RPMI8226 (cell line): ENCODE measurements at regions not wholly inside any gene's neighbourhood (a gene's known extent, or its start where the extent isn't known, plus 50 kb on each side); places are given as distances from the start of the nearest gene placed in this dataset.
"Not testable (repeated sequence)": the region's sequence is repeated elsewhere in the genome, so short reads cannot be mapped to it uniquely, and the experiment has no call there.

Experiments used
- DNase-seq: peaks from one replicate; pipeline ENCODE4 v3.0.0-alpha.2; 2015

- peak; percentile 26 for DNase-seq
Observed at GRCh38 chr1:146710838-146711521, 227.1 kb upstream of the NBPF12 start.

GRCh38 chr1:146709302-146709701 lies 228.8 kb upstream of the NBPF12 start:
- DNase-seq = not testable (repeated sequence)

- not testable (repeated sequence) for DNase-seq
Observed at GRCh38 chr1:146704162-146704724, 233.9 kb upstream of the NBPF12 start.

GRCh38 chr1:146701320-146701719 lies 236.8 kb upstream of the NBPF12 start:
- DNase-seq = not testable (repeated sequence)

- DNase-seq = not testable (repeated sequence)
Observed at GRCh38 chr1:146695388-146695787, 242.7 kb upstream of the NBPF12 start.

GRCh38 chr1:146691798-146692197 lies 246.3 kb upstream of the NBPF12 start:
- not testable (repeated sequence) for DNase-seq

GRCh38 chr1:146688893-146689292 lies 249.2 kb upstream of the NBPF12 start:
- DNase-seq = not testable (repeated sequence)

- DNase-seq = not testable (repeated sequence)
Observed at GRCh38 chr1:146686777-146687366, 251.3 kb upstream of the NBPF12 start.

GRCh38 chr1:146683126-146683429 lies 255.0 kb upstream of the NBPF12 start:
- not testable (repeated sequence) for DNase-seq

GRCh38 chr1:146682227-146683125 lies 255.6 kb upstream of the NBPF12 start:
- not testable (repeated sequence) for DNase-seq

GRCh38 chr1:146673729-146674299 lies 264.3 kb upstream of the NBPF12 start:
- not testable (repeated sequence) for DNase-seq

- DNase-seq = not testable (repeated sequence)
Observed at GRCh38 chr1:146672608-146673007, 265.5 kb upstream of the NBPF12 start.

GRCh38 chr1:146671588-146671987 lies 266.5 kb upstream of the NBPF12 start:
- DNase-seq = not testable (repeated sequence)

GRCh38 chr1:146670832-146671566 lies 267.1 kb upstream of the NBPF12 start:
- DNase-seq = not testable (repeated sequence)

- not testable (repeated sequence) for DNase-seq
Observed at GRCh38 chr1:146666275-146666674, 271.8 kb upstream of the NBPF12 start.

GRCh38 chr1:146660242-146660641 lies 277.9 kb upstream of the NBPF12 start:
- not testable (repeated sequence) for DNase-seq

- DNase-seq = not testable (repeated sequence)
Observed at GRCh38 chr1:146656356-146657060, 281.6 kb upstream of the NBPF12 start.

GRCh38 chr1:146654763-146655162 lies 283.4 kb upstream of the NBPF12 start:
- not testable (repeated sequence) for DNase-seq

- not testable (repeated sequence) for DNase-seq
Observed at GRCh38 chr1:146645978-146646604, 292.0 kb upstream of the NBPF12 start.

GRCh38 chr1:146641534-146641933 lies 296.6 kb upstream of the NBPF12 start:
- DNase-seq = not testable (repeated sequence)

- DNase-seq = peak; percentile 75
Observed at GRCh38 chr1:146640671-146641070, 297.5 kb upstream of the NBPF12 start.
